Activated CD8-positive, alpha-beta memory T cell treated with anti-CD3 and anti-CD28 coated beads, Interleukin-2, amount 50 U/mL, for 24 hours (primary cell): ENCODE measurements at regions not wholly inside any gene's neighbourhood (a gene's known extent, or its start where the extent isn't known, plus 50 kb on each side); places are given as distances from the start of the nearest gene placed in this dataset.

Source experiments
- DNase-seq: peaks from one replicate; pipeline ENCODE4 v3.0.0-alpha.2; 2020; ENCODE audit errors: extremely low read depth

DNA sequence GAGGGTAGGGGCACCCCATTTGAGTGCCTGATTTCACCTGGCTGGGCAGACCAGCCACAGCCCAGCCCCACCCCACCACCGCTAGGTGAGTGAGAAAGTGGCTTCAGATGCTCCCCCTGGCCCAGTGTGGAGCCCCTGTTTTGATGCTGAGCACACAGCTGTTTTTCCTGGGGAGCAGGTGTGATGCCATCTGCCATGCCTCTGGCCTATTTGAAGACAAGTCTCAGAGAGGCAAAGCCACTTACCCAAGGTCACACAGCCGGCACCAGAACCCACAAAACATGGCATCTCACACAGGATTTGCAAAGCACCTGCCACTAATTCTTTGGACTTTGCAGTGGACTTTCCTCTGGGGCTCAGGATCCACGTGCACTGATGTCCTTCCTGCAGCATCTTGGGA, 131.3 kb downstream of the INHBB start:
- no peak for DNase-seq

GRCh38 chr2:120477831-120478481, 132.0 kb downstream of the INHBB start:
- DNase-seq = no peak

DNA sequence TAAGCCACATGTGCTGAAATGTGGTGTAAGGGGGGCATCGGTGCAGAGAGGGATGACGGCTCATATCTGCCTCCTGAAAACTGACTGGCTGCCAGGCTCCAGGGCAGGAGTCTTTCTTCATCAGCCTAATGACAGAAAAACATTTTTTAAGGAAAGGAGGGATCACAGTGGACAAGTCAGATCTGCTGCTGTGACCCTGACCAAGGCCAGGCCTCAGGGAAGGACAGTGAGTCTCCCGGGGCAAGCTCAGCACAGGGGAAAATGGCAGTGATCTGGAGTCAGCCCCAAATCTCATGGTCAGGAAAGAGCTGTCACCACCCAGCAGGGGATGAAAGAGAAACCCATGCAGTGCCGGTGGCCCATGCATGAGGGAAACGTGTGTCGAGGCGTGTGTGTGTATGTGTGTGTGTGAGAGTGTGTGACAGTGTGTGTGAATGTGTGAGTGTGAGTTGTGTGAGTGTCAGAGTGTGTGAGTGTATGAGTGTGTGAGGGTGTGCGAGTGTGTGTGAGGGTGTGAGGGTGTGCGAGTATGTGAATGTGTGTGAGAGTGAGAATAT, 134.5 kb downstream of the INHBB start:
- DNase-seq = no peak

- no peak for DNase-seq
Measured at GRCh38 chr2:120480903-120481445, 135.0 kb downstream of the INHBB start.

DNA sequence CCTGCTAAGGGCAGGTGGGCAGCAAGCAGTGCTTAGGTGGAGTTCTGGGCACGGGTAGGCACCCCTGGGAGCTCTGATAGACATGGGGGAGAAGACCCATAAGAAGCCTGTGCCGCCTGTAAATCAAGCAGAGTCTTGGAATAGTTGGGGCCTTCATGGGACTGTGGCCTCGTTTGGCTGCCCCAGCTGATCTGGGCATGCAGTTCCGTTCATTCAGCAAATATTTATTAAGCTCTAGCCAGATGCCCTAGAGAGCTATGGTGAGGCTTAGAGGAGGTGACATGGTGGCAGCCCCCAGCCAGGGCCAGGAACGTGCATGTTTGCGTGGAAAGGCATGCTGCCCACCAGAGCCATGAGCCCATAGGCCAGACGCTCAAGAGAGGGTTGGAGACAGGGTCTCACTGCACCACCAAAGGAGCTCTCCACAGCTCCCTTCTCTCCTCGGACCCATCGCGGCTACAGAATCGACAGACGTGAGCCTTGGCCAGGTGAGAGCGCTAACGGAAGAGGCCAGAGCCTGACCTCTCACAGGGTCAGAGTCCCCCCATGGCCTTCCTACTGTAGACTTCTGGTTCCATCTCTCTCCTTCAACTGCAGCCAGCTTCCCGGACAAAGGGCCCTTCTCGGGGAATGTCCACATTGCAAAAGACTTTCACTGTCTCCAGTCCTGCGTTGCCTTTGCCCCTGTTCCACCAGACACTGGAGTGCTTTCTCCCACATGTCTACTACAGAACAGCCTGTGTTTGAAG, 135.7 kb downstream of the INHBB start:
- no peak for DNase-seq

DNA sequence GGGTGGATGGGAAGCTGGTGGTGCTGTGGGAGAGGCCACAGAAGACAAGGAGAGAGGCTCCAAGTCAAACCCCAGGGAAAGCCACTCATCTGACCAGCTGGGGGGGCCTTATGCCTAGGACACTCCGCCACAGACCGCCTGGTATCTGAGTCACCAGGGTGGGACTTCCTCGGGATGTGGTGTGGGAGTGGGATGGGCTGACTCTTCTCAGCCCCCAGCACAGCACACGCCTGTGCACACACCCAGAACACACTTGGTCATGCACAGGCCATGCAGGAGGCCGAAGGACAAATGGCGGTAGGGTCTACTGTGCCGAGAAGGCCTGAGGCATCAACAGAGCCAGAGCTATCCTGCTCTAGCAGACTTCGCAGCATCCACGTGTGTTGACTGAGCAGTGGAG, 136.4 kb downstream of the INHBB start:
- no peak for DNase-seq

DNA sequence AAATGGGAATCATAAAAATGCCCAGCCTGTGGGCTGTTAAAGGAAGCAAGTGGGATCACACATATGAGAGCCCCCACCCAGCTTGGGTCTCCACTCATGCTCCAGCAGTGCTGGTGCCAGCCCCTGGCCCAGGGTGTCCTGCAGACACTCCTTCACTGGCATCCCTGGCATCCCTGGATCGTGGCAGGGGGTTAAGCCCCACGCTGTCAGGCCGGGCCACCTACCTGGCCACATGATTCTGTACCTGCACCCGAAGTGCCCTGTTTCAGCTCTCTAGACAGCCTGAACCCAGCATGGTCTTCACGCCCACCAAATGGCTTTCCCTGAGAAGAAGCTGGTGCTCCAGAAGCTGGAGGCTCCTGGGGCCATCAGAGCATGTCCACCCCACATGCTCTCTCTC, 137.4 kb downstream of the INHBB start:
- no peak for DNase-seq

DNA sequence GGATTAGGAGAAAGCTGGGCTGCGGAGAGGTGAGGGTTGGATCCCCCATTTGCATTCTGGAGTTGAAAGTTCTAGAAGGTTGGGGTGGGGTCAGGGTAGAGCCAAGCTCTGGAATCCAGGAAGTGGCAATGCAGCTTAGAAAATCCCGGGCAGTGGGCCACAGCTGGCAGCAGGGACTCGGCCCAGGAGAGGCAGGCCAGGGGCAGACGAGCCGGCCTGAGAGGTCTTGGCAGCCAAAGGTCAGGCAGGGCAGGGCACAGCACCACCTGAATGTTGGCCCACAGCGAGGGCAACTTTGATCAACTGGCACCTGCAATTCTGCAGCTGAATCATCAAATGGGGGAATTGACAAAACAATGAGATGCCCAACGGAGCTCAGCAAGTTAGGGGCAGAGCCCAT, 139.2 kb downstream of the INHBB start:
- no peak for DNase-seq

DNA sequence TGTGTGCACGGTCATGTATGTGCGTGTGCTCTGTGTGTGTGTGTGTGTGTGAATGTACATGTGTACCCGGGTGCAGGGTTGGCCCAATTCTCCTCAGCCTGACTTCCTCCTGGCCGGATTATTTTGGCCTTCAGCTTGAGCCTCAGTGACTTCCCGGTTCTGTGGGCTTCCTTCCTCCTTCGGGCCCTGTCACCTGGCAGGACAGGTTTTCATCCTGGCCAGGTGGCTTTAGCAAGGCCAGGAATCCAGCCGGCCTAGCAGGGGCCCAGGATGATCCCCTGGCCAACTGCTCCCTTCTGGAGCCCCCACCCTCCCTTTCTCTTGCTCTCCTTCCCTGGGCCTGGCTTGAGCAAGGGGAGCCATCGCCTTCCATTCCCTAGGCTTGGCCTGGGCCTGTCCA, 140.5 kb downstream of the INHBB start:
- no peak for DNase-seq

DNA sequence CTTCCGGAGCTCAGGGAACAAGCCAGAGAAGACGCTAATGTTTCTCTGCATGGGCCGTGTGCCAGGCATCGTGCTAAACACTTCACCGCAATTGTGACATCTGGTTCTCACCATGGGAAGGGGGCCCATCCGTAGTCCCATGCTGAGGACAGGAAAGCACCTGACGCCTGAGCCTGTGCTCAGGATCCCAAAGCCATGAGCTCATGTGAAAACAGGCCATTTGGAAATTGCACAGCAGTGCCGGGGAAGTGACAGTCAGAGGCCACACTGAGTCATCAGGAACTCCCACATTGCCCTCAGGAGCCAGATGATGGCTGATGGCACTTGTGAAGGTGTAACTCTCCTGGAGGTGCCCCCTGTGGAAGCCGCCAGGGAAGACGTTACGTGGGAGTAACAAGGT, 141.0 kb downstream of the INHBB start:
- DNase-seq = no peak

GRCh38 chr2:120488531-120488930, 142.6 kb downstream of the INHBB start:
- no peak for DNase-seq

GRCh38 chr2:120489023-120489422, 143.1 kb downstream of the INHBB start:
- no peak for DNase-seq

DNA sequence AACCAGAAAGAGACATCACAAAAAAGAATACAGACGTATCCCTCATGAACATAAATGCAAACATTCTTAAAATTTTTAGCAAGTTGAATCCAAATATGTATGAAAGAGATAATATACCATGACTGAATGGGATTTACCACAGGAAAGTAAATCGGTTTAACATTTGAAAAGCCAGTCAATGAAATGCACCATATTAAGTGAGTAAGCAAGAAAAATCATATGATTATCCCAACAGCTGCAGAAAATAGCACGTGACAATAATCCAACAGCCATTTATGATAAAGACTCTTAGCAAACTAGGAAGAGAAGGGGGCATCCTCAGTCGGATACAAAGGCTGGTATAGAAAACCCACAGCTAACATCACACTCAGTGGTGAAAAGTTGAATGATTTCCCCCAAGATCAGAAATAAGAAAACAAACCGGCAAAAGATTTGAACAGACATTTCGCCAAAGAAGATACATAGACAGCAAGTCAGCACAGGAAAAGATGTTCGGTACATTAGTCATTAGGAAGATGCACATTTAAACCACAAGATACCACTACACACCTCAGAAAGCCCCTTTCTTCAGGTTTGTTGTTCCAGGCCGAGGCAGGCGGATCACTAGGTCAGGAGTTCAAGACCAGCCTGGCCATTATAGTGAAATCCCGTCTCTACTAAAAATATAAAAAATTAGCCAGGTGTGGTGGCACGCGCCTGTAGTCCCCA, 144.3 kb downstream of the INHBB start:
- DNase-seq = no peak

- DNase-seq = no peak
Measured at GRCh38 chr2:120491111-120491625, 145.2 kb downstream of the INHBB start.

GRCh38 chr2:120493231-120493630, 147.3 kb downstream of the INHBB start:
- no peak for DNase-seq

GRCh38 chr2:120494446-120494845, 148.5 kb downstream of the INHBB start:
- no peak for DNase-seq

- no peak for DNase-seq
Measured at GRCh38 chr2:120495586-120495985, 149.7 kb downstream of the INHBB start.

- DNase-seq = no peak
Measured at GRCh38 chr2:120496235-120496634, 150.3 kb downstream of the INHBB start.

- no peak for DNase-seq
Measured at GRCh38 chr2:120496759-120497158, 150.8 kb downstream of the INHBB start.

DNA sequence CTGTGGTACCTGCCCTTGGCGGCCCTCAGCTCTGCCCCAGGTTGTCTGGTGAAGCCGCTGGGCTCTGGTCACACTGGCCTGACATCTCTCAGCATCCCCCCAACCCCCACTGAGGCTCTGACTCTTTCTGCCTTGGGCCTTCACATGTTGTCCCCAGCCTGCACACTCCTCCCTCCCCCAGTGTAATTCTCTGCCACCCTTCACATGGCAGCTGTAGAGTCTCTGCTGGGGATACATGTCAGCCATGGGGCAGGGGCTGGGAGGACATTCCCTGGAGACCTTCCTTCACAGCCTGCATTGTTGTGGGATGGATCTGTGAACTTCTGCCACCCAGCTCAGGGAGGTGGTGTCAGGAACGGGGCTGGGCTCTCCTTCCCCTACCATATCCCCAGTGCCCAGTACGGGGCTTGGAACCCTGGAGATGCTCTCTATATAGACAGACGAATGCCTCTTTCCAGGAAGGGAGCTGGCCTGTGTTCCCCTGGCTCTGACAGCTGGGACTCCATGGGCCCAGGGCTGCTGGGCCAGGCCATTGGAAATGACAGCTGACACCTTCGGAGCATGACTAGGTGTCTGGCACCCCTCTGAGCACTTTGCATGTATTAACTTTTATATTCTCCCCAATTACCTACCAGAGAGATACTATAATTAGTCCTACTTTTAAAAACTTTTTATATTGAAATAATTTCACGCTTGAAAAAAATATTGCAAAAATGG, 151.5 kb downstream of the INHBB start:
- no peak for DNase-seq

DNA sequence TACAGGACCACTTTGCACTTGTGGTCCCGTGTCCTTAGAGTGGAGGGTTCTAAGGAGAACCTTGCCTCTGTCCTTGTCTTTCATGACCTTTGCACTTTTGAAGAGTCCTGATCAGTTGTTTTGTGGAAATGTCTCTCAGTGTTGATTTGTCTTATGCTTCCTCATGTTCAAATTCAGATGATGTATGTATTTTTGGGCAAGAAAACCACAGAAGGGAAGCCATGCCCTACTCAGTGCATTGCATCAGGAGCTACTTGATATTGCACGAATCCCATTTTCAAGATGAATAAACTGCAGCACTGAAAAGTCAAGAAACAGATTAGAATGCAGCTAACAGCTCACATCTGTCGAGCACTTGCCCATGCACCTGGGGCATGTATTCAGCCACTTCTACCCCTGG, 152.2 kb downstream of the INHBB start:
- no peak for DNase-seq
